KOPT-K1 (cell line): ENCODE measurements at regions not wholly inside any gene's neighbourhood (a gene's known extent, or its start where the extent isn't known, plus 50 kb on each side); places are given as distances from the start of the nearest gene placed in this dataset.

Experiments used
- H3K27ac ChIP-seq: fragments of 200-600 bp; sonication (generic); 2 replicates; pipeline ENCODE4 v1.5.1; 2016; ENCODE audit warnings: antibody characterized with exemption, mild to moderate bottlenecking, low read depth, low read length; ENCODE audit not compliant: poor library complexity, severe bottlenecking
- H3K36me3 ChIP-seq: fragments of 200-600 bp; sonication (generic); 2 replicates; pipeline ENCODE4 v1.5.1; 2017; ENCODE audit warnings: antibody characterized with exemption, mild to moderate bottlenecking, low read length, moderate library complexity; ENCODE audit not compliant: insufficient read depth
- H3K9me3 ChIP-seq: fragments of 200-600 bp; sonication (generic); 2 replicates; pipeline ENCODE4 v1.5.1; 2017; ENCODE audit warnings: antibody characterized with exemption, low read length, mild to moderate bottlenecking; ENCODE audit not compliant: insufficient read depth, poor library complexity, severe bottlenecking

DNA sequence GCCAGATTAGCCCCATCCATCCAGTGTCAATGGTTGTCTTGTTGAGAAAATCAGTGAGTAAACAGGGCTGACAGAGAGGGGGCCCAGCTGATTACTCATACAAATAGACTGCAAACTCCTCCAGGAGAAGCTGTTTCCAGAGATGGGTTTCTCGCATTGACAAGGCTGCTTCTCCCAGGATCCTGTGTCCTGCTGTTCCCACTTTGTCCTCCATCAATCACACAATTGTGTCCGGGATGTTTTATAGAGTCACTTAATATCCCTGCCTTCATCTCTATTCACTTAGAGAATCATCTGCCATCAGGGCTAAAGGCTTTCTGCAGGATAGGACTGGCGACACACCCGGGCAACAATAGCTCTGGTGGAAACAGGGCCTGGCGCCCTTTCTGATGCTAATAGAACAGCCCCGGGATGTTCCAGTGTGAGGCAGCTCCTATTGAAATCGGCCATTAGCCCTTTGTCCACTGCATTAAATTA, 71.7 kb upstream of the TBCA start:
- Histone ChIP-seq H3K36me3 (no peaks in the 10 kb centered on the region), H3K9me3 (peaks cover 11% of the 10 kb centered on the region), H3K27ac (no peak overlapping the region)

- H3K9me3 ChIP-seq: peaks cover 11% of the 10 kb centered on the region
- H3K27ac ChIP-seq: no peak overlapping the region
- no peaks in the 10 kb centered on the region for H3K36me3 ChIP-seq
Measured at GRCh38 chr5:77847129-77847460, 71.0 kb upstream of the TBCA start.

DNA sequence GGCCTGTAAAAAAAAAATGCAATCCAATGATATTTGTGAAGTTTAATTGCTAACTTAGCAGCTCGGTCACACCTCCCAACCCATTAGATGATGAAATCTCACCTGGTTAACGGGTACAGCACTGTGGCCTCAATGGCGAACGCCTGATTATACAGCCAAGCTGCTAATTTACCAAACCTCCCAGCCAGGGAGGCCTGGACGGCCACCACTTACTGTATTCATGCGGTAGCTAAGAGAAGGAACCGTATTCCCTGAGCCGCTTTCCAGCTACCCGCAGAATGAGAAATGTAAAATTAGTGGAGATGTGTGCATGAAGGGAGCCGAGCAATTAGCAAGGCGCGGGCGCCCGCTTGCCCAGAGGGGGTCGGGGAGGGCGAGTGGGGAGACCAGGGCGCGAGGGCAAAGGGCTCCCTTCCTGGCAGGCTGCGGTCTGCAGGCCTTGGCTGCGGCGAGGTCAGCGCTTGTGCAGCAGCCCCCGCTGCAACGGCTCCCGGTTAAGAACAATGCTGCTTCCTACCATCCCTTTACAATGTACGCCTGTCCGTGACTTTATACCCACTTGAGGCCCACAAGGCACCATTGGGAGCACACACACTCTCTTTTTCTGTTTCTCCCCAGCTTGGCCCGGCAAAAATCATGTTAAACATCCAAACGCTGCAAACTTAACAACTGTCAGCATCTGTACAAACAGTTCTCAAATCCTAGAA, 70.4 kb upstream of the TBCA start:
- H3K27ac ChIP-seq: no peak overlapping the region
- H3K36me3 ChIP-seq: no peaks in the 10 kb centered on the region
- peaks cover 11% of the 10 kb centered on the region for H3K9me3 ChIP-seq

- Histone ChIP-seq H3K27ac (no peak overlapping the region), H3K9me3 (no peaks in the 10 kb centered on the region), H3K36me3 (no peaks in the 10 kb centered on the region)
Measured at GRCh38 chr5:77845324-77845646, 69.1 kb upstream of the TBCA start.

- no peak overlapping the region for H3K27ac ChIP-seq
- H3K9me3 ChIP-seq: no peaks in the 10 kb centered on the region
- H3K36me3 ChIP-seq: no peaks in the 10 kb centered on the region
Measured at GRCh38 chr5:77844623-77845323, 68.6 kb upstream of the TBCA start.

GRCh38 chr5:77844373-77844622, 68.2 kb upstream of the TBCA start:
- H3K27ac ChIP-seq: no peak overlapping the region
- H3K36me3 ChIP-seq: no peaks in the 10 kb centered on the region
- H3K9me3 ChIP-seq: no peaks in the 10 kb centered on the region

DNA sequence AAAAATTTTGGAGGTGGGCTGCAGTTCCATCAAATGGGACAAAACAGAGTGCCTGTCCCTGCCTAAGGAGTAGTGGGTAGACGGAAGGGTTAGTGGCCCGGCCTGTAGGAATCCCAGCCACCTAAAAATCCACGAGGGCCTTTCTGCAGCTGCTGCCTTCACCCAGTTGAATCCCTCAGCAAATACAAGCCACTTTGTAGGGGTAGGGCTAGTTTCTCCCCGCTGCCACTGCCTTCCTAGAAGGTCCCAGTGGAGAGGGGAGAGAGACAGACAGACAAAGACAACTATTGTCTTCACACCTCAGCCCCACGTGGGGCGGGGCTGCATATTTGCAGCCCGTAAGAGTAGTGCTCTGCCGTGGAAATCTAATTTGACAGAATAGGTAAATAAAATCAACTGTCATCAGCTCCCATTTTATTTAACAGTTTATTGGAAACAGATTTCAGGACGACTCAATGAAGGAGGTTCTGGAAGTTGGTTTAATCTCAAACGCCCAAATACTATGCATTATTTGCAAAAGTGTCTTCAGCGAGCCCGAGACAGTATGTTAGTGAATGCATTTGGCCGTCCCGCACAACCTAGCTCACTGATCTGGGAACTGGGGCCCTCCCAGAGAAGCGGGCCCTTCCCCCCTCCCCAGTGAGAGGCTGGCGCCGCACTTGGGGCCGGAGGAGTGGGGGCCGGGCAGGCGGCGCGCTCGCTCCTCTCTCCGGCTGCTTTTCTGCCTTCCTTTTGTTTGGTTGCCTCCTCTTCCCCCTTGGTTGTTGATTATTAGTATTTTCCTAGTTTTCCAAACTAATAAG, 67.6 kb upstream of the TBCA start:
- no peaks in the 10 kb centered on the region for H3K36me3 ChIP-seq
- H3K27ac ChIP-seq: no peak overlapping the region
- no peaks in the 10 kb centered on the region for H3K9me3 ChIP-seq

- Histone ChIP-seq H3K27ac (no peak overlapping the region), H3K36me3 (no peaks in the 10 kb centered on the region), H3K9me3 (no peaks in the 10 kb centered on the region)
Measured at GRCh38 chr5:77842243-77842642, 66.1 kb upstream of the TBCA start.

DNA sequence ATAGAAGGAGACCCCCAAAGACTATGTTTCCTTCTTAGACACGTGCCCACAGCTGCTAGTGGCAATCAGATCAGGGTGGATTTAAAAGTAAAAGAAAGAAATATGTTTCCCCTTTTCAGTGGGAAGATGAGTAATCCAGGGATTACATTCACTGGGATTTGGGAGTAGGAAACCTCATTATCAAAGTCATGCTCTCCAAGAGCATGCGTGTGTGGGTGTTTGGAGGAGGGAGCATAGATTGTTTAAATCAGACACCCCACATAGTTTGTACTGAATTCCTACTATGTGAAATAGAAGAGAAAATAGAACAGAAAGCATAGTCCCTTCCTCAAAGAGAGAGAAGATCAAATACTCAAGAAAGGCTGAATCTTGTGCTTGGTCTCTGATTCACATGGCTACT, 65.5 kb upstream of the TBCA start:
- Histone ChIP-seq H3K9me3 (no peaks in the 10 kb centered on the region), H3K36me3 (no peaks in the 10 kb centered on the region), H3K27ac (no peak overlapping the region)

DNA sequence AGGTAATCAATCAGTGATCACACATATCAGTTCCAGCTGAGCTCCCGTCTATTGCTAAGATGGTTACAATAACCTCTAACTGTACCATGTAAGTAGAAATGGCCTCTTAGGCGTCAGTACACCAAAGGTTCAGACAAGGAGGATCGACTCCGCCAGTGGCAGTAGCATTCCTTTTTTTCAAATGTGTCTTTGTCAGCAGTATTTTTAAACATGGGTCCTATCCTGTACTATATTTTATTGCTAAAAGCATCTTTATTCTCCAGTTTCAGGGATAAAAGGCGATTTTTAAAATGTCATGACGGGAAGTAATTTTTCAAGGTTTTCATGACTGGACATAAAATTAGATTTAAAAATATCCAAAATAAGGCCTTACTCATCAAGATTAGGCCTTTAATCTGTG, 64.8 kb upstream of the TBCA start:
- H3K27ac ChIP-seq: no peak overlapping the region
- H3K9me3 ChIP-seq: no peaks in the 10 kb centered on the region
- H3K36me3 ChIP-seq: no peaks in the 10 kb centered on the region

- Histone ChIP-seq H3K36me3 (no peaks in the 10 kb centered on the region), H3K9me3 (no peaks in the 10 kb centered on the region), H3K27ac (no peak overlapping the region)
Measured at GRCh38 chr5:77839691-77840090, 63.6 kb upstream of the TBCA start.

DNA sequence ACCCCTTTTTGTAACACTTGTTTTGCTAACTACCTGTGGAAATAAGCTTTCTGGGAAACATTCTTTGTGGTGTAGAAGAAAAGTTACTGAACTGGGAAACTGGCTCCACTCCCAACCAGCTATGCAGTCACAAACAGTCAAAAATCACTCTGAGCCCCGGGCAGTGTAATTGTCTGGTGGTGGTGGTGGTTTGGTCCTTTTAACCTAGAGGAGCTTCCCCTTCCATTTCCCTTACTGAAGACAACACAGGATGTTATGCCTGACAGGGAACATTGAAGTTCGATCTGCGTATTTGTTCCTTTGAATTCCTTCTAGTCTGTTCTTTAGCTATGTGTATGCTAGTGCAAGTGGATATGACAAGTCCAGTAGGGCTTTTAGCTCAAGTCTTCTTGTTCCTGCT, 56.8 kb upstream of the TBCA start:
- Histone ChIP-seq H3K36me3 (no peaks in the 10 kb centered on the region), H3K9me3 (no peaks in the 10 kb centered on the region), H3K27ac (no peak overlapping the region)

- Histone ChIP-seq H3K9me3 (no peaks in the 10 kb centered on the region), H3K36me3 (no peaks in the 10 kb centered on the region), H3K27ac (no peak overlapping the region)
Measured at GRCh38 chr5:77832166-77832770, 56.1 kb upstream of the TBCA start.

DNA sequence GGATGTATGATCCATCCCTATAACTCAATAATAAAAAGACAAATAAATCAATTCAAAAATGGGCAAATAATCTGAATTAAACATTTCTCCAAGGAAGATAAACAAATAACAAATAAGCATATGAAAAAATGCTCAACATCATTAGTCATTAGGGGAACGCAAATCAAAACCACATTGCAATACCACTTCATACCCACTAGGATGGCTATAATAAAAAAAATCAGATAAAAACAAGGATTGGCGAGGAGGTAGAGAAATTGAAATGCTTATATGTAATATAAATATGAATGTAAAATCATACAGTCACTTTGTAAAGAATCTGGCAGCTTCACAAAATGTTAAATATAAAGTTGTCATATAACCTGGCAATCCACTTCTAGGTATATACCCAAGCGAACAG, 52.3 kb upstream of the TBCA start:
- no peaks in the 10 kb centered on the region for H3K36me3 ChIP-seq
- H3K9me3 ChIP-seq: no peaks in the 10 kb centered on the region

More for the DNA sequence above, 52.3 kb upstream of the TBCA start:
- H3K27ac ChIP-seq: no peak overlapping the region
